Activated B cell treated with CpG ODN at 0.5 μM for 24 hours (primary cell): ENCODE measurements at regions not wholly inside any gene's neighbourhood (a gene's known extent, or its start where the extent isn't known, plus 50 kb on each side); places are given as distances from the start of the nearest gene placed in this dataset.

ENCODE experiments used
- ATAC-seq: fragments of 200-7000 bp; cut with Tn5 transposase; one replicate; pipeline ENCODE4 v1.10.0; 2021; ENCODE audit warnings: low read depth, mild to moderate bottlenecking, moderate library complexity
- CTCF ChIA-PET: fragments of 350-600 bp; sonication (Branson Sonifier 250); formaldehyde crosslinking; loops from one replicate; lab custom pipeline; 2021; ENCODE audit warnings: antibody characterized with exemption; lab: Charles Lee
- POLR2A ChIA-PET: fragments of 350-600 bp; sonication (Branson Sonifier 250); formaldehyde crosslinking; loops from one replicate; lab custom pipeline; 2021; ENCODE audit warnings: antibody characterized with exemption; lab: Charles Lee
- DNase-seq: peaks from one replicate; pipeline ENCODE4 v3.0.0; 2022
- H3K27ac Mint-ChIP-seq: one replicate; pipeline ENCODE4 v1.8.0; 2020; ENCODE audit warnings: mixed read lengths
- H3K27me3 Mint-ChIP-seq: one replicate; pipeline ENCODE4 v1.8.0; 2021; ENCODE audit warnings: mixed read lengths
- H3K36me3 Mint-ChIP-seq: one replicate; pipeline ENCODE4 v1.8.0; 2021; ENCODE audit warnings: low read depth, mixed read lengths
- H3K4me1 Mint-ChIP-seq: one replicate; pipeline ENCODE4 v1.8.0; 2021; ENCODE audit warnings: mixed read lengths
- H3K4me3 Mint-ChIP-seq: one replicate; pipeline ENCODE4 v1.8.0; 2020; ENCODE audit warnings: mild to moderate bottlenecking, mixed read lengths
- H3K9me3 Mint-ChIP-seq: one replicate; pipeline ENCODE4 v1.8.0; 2020; ENCODE audit warnings: mixed read lengths
- intact Hi-C: fragments of 100-400 bp; cut with micrococcal nuclease; formaldehyde crosslinking; loops from one replicate; pipeline ENCODE4 v1.15.1; 2024
- TF ChIP-seq, protein P1 (sequence below): fragments of 200-600 bp; IDR thresholded peaks from one replicate; pipeline ENCODE4 v1.8.0; 2022; ENCODE audit warnings: antibody characterized with exemption, mild to moderate bottlenecking

DNA sequence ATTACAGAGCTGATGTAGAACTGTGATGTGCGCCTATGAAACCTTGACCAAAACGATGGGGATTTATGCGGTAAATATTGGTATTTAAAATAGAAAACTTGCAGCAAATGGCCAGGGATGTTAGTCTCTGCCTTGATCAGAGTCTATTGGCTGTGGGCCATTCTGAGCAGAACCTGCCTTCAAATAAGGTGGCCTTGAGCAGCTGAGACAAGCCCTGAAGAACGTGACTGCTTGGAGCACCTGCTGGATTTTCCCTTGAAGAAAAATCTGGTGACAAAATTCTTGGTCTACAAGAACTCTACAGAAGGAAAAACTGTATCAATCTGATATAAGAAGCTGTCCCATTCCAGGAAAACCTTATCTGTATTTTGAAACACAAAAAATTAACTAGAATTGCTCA is 820.1 kb upstream of the EPHA6 start:
- ATAC-seq (no peak), DNase-seq (no peak)
- TF ChIP-seq, protein P1, sequence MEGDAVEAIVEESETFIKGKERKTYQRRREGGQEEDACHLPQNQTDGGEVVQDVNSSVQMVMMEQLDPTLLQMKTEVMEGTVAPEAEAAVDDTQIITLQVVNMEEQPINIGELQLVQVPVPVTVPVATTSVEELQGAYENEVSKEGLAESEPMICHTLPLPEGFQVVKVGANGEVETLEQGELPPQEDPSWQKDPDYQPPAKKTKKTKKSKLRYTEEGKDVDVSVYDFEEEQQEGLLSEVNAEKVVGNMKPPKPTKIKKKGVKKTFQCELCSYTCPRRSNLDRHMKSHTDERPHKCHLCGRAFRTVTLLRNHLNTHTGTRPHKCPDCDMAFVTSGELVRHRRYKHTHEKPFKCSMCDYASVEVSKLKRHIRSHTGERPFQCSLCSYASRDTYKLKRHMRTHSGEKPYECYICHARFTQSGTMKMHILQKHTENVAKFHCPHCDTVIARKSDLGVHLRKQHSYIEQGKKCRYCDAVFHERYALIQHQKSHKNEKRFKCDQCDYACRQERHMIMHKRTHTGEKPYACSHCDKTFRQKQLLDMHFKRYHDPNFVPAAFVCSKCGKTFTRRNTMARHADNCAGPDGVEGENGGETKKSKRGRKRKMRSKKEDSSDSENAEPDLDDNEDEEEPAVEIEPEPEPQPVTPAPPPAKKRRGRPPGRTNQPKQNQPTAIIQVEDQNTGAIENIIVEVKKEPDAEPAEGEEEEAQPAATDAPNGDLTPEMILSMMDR = no peak
- no peaks in the 10 kb centered on the region for H3K36me3 Mint-ChIP-seq
- no peaks in the 10 kb centered on the region for H3K27me3 Mint-ChIP-seq
- no peak overlapping the region for H3K27ac Mint-ChIP-seq
- ChIA-PET POLR2A (no interaction called here), CTCF (no interaction called here)
- intact Hi-C loops = no loop called here
- no peak overlapping the region for H3K4me3 Mint-ChIP-seq
- H3K4me1 Mint-ChIP-seq = no peaks in the 10 kb centered on the region
- H3K9me3 Mint-ChIP-seq = peaks cover 12% of the 10 kb centered on the region

DNA sequence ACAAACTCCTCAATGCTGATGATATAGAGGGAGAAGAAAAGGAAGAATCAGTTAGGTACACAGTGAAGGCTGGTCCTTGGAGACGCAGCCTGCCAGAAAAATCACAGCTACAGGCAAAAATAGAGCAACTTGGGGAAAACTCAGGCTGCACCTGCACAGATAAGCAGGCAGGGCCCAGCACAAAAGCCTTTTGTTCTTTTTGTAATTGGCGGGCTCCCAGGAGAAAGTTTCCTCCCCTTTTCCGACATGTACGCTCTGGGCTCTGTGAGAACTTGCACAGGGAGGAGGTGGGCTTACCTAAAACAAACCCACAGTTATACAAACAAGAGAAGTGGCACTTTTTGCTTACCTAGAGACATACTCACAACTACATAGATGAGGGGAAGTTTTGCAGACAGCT is 813.4 kb upstream of the EPHA6 start:
- intact Hi-C loops = no loop called here
- Mint-ChIP-seq H3K27me3 (no peaks in the 10 kb centered on the region), H3K4me3 (no peak overlapping the region), H3K27ac (no peak overlapping the region), H3K36me3 (no peaks in the 10 kb centered on the region), H3K9me3 (no peaks in the 10 kb centered on the region), H3K4me1 (no peaks in the 10 kb centered on the region)
- POLR2A ChIA-PET = no interaction called here
- CTCF ChIA-PET = no interaction called here
- TF ChIP-seq, protein P1 = no peak
- ATAC-seq (no peak), DNase-seq (no peak)

DNA sequence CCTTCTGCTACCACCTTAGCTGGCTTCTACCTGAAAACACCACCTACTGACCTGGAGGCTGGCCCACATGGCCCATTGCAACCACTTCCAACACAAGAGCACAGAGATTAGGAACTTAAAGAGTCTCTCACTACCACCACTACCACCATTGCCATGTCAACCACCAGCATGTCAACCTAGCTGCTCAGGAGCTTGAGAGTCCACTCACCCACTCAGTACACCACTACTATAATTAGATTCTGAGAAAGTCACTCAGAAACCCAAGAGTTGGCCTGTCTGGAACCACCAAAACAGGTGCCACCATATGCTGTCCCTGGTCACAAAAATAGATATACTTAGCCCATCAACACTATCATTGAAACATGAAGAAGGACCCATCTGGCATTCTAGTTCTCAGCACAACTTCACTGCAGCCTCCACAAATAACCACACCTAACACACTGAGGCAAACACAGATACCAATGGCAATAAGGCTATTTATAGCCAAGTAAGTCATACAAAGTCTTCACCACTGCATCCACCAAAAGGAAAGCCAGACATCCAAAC is 806.7 kb upstream of the EPHA6 start:
- ChIA-PET POLR2A (no interaction called here), CTCF (no interaction called here)
- H3K9me3 Mint-ChIP-seq = peaks cover 4% of the 10 kb centered on the region
- no peak for DNase-seq
- no peak for ATAC-seq
- intact Hi-C loops = no loop called here
- H3K27me3 Mint-ChIP-seq = no peaks in the 10 kb centered on the region
- no peak overlapping the region for H3K4me3 Mint-ChIP-seq
- H3K27ac Mint-ChIP-seq = no peak overlapping the region
- no peaks in the 10 kb centered on the region for H3K36me3 Mint-ChIP-seq
- TF ChIP-seq, protein P1 = no peak
- no peaks in the 10 kb centered on the region for H3K4me1 Mint-ChIP-seq

DNA sequence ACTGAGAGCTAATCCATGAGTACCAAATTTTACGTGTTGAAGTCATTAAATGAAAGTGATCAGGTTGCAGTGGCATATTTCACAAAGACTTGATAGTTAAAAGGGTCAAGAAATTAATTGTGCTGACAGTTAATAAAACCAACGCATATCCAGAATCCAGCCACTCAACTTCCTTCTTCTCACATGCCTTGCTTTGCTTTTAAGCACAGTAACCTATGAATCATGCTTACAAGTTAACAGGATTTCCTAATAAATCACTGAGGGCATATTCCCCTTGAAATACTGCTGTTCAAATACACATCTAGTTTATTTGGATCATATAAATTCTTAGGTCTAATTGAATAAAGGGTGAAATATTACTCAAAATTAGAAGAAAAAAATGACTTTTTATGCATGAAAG is 801.5 kb upstream of the EPHA6 start:
- TF ChIP-seq, protein P1 = no peak
- intact Hi-C loops = no loop called here

DNA sequence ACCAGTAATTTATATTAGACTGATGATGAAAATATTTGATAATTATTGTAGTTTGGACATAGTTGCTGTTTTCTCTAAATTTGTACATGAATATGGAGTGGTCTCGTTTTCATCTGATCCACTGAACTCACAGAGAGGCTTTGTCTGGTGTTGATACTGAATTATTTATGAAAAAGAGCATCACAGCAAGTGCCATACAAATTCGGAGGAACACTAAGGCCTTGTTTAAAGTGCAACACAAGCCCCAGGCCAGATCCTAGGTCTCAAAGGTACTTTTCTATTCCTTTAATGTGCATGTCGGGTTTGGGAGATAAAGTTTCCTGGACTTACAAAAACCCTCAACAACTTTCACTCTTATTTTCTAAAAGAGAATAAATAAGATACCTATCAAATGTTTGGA is 796.8 kb upstream of the EPHA6 start:
- intact Hi-C loops = no loop called here
- POLR2A ChIA-PET = no interaction called here

More for the DNA sequence above, 801.5 kb upstream of the EPHA6 start:
- no peaks in the 10 kb centered on the region for H3K27me3 Mint-ChIP-seq
- no peak overlapping the region for H3K4me3 Mint-ChIP-seq
- CTCF ChIA-PET = no interaction called here
- POLR2A ChIA-PET = no interaction called here
- H3K36me3 Mint-ChIP-seq = no peaks in the 10 kb centered on the region
- no peak overlapping the region for H3K27ac Mint-ChIP-seq
- H3K4me1 Mint-ChIP-seq = no peaks in the 10 kb centered on the region
- DNase-seq (no peak), ATAC-seq (no peak)
- peaks cover 2% of the 10 kb centered on the region for H3K9me3 Mint-ChIP-seq

More for the DNA sequence above, 796.8 kb upstream of the EPHA6 start:
- Mint-ChIP-seq H3K27ac (no peak overlapping the region), H3K9me3 (no peaks in the 10 kb centered on the region), H3K27me3 (no peaks in the 10 kb centered on the region), H3K4me1 (no peaks in the 10 kb centered on the region), H3K36me3 (no peaks in the 10 kb centered on the region), H3K4me3 (no peak overlapping the region)
- DNase-seq (no peak), ATAC-seq (no peak)
- TF ChIP-seq, protein P1 = no peak
- CTCF ChIA-PET = no interaction called here
